ENCODE measurements at regions not wholly inside any gene's neighbourhood (a gene's known extent, or its start where the extent isn't known, plus 50 kb on each side); places are given as distances from the start of the nearest gene placed in this dataset.

- no peak for ATAC-seq
- H3K27me3 ChIP-seq (ENCODE audit: control insufficient read depth in 2 of 2, insufficient read depth in 2 of 2, low read length in 2 of 2), result peaks cover 9 to 28% of the 10 kb centered on the region in 2 experiments; a peak in 3 of 5 replicates
- CTCF ChIA-PET (ENCODE audit: low intra/inter-chr PET ratio), result no interaction called here
- H3K79me2 ChIP-seq (ENCODE audit: control insufficient read depth, insufficient read depth, low read length), result no peaks in the 10 kb centered on the region
- in situ Hi-C loops (cut with MboI), result no loop called here
- no peak overlapping the region for H3K4me3 ChIP-seq
- no peak for TF ChIP-seq FOXO4 (CRISPR knock-in tag; IDR thresholded peaks at IDR 0.05)
- no peak for TF ChIP-seq THRA (IDR thresholded peaks at IDR 0.05)
- no peak for TF ChIP-seq NFIX (CRISPR knock-in tag; IDR thresholded peaks at IDR 0.05; ENCODE audit: low read depth)
- TF ChIP-seq TFAP4 (CRISPR knock-in tag; IDR thresholded peaks at IDR 0.05; ENCODE audit: borderline replicate concordance), result no peak
- no peak for TF ChIP-seq AFF1 (IDR thresholded peaks at IDR 0.05; ENCODE audit: low read depth in 1 of 2, partially characterized antibody in 2 of 2)
- no peak for TF ChIP-seq ILF3 (IDR thresholded peaks at IDR 0.05; ENCODE audit: borderline replicate concordance)
- TF ChIP-seq SMARCA4 (IDR thresholded peaks at IDR 0.05), result no peak
- POLR2A ChIA-PET, result no interaction called here
- no peaks in the 10 kb centered on the region for H3K36me3 ChIP-seq (ENCODE audit: control insufficient read depth, insufficient read depth, low read length)
- no peak for FAIRE-seq
- no peak overlapping the region for H3K9ac ChIP-seq (ENCODE audit: insufficient read depth in 1 of 2, low read depth in 2 of 2, low read length in 2 of 2)
- H4K20me1 ChIP-seq (replicated peaks; ENCODE audit: control insufficient read depth, insufficient read depth, low read length), result peaks cover 3% of the 10 kb centered on the region
- no TSS peak for BruUV-seq (replicated peaks)
- intact Hi-C loops (cut with micrococcal nuclease), result no loop called here
- no peak overlapping the region for H3K4me2 ChIP-seq (ENCODE audit: insufficient read depth, low read length)
- no peak for DNase-seq (ENCODE audit: extremely low read depth in 1 of 4, low spot score in 3 of 4)
- 2% methylated on average over 21 of the region's 21 CpGs for WGBS (ENCODE audit: insufficient coverage, low coverage, missing lambda C conversion rate)
- no peaks in the 10 kb centered on the region for H3K9me3 ChIP-seq (replicated peaks; ENCODE audit: control insufficient read depth, insufficient read depth, low read depth, low read length)
- H3K4me1 ChIP-seq (replicated peaks in 1 of 2; ENCODE audit: control insufficient read depth in 2 of 2, insufficient read depth in 2 of 2, low read length in 2 of 2), result no peaks in the 10 kb centered on the region
- H3K9me1 ChIP-seq (ENCODE audit: control insufficient read depth, insufficient read depth, low read length), result no peaks in the 10 kb centered on the region
- no peak overlapping the region for H2AFZ ChIP-seq (ENCODE audit: low read depth, low read length)
- no peak overlapping the region for H3K27ac ChIP-seq (ENCODE audit: extremely low read depth, low read depth, low read length)
Measured at GRCh38 chr5:3104429-3105060, 353.1 kb upstream of the IRX2 start.
